A204.1 (cell line): ENCODE measurements at regions not wholly inside any gene's neighbourhood (a gene's known extent, or its start where the extent isn't known, plus 50 kb on each side); places are given as distances from the start of the nearest gene placed in this dataset.

Source experiments
- FAIRE-seq: peaks from 2 replicates; lab custom pipeline; 2012; peaks lifted over from hg19 to GRCh38; lab: Jason Lieb, UNC

DNA sequence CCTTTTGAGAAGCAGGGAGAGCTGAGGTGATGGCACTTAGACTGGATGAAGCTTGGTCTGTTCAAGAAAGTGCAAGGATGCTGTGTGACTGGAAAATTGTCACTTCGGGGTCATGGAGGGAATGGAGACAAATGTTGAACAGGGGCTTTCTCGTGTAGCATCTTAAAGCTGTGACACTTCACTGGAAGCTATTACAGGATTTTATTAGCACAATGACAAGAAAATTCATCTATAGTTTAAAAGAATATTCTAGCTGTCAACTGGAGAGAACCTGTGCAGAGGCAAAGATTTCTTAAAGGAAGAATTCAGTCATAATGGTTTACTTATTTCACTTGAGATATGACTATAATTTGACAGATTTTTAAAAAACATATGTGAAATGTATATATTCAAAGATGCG is 963.9 kb upstream of the ZEB2 start:
- FAIRE-seq, result no peak

DNA sequence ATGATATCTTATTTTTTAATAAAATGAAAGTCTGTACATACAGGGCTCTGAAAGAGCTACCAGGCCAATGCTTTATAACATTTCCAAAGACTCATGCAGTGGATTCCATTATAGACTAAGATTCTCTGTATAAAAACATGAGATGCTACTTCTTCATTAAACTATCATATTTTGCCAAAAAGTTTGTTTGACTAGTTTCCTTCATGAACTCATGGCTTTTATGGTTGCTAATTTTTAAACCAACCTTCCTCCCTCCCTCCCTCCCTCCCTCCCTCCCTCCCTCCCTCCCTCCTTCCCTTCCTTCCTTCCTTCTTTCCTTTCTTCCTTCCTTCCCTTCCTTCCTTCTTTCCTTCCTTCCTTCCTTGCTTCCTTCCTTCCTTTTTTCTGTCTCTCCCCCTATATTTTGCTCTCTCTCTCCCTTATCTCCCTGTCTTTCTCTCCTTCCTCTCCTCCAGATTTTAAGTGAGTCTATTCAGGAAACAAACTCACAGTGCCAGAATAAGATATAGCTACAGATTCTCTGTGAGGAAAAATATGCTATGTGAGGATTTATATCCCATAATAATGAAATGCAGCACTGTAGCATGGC is 961.5 kb upstream of the ZEB2 start:
- no peak for FAIRE-seq

DNA sequence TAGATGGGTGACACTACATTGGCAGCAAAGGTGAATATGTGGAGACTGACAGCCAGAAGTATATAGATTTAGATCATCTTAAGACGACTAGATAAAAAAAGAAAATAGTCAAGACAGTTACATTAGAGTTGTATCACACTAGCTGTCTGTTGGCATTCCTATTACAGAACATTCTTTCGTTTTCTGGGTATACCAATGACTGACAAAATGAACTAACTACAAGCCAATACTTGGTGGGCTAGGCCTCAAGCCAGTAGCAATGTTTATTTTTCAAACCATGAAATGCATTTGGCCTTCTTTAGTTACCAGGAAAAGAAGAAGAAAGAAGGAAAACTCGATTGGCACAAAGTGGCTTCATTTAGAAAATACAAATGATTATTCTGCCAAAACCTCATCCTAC is 944.9 kb upstream of the ZEB2 start:
- no peak for FAIRE-seq

DNA sequence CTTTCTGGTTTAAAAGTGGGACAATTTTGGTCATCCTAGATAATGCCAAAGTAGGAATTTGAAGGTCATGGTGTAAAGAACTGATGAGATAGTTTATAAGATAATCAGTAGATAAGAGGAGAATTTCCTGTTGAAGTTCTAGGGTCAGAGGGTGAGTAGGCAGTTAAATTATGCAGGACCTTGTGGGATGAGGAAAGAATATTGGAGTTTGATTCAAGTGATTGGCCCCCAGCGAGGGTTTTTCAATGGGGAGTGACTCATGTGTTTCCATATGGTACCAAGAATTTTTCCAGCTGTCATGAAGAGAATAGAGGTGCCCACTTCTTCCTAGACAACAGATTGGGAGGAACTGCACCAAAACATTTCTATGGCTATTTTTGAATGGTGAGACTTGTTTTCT is 940.2 kb upstream of the ZEB2 start:
- FAIRE-seq, result no peak

DNA sequence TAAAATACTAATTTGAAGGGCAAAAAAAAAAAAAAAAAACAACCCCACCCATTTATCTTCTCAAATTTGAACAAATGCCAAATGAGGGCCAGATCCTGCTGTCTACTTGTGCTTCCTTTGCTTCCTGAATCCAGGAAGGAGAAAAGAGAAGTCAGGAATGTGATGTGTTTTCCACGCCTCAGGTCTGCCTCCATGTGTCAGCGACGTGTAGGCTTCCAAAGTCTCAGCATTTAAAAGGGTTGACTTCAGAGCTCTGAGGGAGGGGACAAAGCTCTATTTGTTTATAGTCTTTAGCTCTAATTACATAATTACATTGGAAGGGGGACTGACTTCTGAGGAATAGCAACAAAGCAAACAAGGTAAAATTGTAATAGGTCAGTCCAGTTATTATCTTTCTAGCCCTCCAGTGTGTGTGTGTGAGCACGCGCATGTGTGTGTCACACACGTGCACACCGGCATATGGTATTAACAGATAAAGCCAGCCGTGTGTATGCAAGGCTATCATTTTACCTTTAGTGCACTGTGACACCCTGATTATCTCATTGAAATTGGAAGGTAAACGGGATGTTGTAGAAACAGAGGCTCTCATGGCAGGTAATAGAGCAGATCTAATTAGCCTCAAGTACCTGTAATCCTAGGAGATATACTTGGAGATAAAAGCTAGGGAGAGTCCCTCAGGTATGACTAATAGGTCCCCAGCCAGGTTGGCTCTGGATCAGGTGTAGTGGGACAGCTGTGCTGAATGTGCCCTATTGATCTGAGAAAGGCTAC is 911.4 kb upstream of the ZEB2 start:
- no peak for FAIRE-seq

DNA sequence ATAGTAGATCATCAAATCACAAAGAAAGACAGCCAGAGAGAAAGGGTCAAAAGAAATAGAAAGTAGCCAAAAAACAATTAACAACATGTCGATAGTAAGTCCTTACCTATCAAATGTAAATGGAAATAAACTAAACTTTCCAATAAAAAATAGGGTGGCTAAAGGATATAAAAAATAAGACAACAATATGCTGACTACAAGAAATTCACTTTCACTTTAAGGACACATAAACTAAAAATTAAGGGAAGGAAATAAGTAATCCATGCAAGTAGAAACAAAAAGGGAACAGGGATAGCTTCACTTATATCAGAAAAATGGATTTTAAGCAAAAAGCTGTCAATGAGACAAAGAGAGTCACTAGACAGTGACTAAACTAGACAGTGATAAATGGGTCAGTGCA is 903.9 kb upstream of the ZEB2 start:
- no peak for FAIRE-seq

DNA sequence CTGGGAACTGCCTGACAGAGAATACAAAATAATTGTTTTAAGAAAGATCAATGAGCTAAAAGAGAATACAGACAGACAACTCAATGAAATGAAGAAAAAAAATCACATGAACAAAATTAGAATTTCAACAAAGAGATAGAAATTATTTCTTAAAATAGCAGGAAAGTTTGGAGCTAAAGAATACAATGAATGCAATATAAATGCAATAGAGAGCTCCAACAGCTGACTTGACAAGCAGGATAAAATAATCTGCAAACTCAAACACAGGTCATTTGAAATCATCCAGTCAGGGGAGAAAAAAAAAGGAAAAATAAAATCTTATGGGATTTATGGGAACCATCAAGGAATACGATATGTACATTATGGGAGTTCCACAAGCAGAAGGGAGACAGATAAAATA is 902.7 kb upstream of the ZEB2 start:
- no peak for FAIRE-seq

DNA sequence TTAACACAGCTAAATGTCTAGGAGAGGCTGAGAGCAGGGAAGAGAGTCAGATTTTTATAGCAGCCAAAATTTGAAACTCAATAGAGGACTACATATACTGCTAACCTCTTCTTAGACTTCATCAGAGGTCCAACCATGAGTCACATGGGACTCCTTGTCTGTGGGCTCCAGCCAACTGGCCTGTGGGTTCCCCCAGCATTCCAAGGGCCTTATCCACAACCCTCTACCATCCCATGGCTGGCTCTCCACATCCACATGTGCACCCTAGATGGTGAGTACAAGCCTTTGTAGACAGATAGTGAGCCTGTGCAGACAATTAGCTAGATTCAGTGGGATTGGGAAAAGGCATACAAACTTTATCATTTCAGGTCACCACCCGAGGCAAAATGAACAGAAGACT is 901.9 kb upstream of the ZEB2 start:
- no peak for FAIRE-seq

DNA sequence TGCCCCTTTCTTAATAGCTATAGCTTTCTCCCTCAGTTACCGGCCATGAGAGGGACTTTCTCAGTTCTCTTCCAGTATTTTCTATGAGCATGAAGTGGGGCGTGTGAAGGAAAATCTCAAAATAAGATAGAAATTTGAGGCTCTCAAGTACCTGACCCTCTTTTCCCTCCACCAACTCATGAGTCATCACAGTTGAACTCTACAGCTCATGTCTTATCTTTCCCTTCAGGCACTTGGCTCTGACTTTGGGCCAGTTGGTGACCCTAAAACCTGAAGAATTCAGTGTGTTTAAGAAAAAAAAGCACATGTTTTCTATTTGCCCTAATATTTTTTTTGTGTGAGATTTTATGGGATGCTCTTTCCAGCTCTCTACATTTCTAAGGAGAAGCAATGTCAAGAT is 896.7 kb upstream of the ZEB2 start:
- no peak for FAIRE-seq

DNA sequence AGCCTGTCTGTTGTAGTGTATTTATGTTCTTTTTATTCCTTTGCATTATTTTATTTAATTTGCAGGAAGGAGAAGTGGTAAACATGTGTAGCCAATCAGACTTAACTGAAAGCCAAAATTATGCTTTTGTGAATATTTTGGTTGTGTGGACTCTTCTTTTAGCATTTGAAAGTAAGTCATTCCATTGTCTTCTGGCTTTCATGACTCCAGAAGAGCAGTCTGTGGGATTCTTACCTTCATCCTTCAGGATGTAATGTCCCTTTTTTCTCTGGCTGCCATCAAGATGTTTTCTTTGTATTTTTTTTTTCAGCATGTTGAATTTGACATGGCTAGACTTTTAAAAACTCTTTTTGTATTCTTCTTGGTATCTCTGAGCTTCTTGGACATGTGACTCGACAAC is 895.2 kb upstream of the ZEB2 start:
- no peak for FAIRE-seq

DNA sequence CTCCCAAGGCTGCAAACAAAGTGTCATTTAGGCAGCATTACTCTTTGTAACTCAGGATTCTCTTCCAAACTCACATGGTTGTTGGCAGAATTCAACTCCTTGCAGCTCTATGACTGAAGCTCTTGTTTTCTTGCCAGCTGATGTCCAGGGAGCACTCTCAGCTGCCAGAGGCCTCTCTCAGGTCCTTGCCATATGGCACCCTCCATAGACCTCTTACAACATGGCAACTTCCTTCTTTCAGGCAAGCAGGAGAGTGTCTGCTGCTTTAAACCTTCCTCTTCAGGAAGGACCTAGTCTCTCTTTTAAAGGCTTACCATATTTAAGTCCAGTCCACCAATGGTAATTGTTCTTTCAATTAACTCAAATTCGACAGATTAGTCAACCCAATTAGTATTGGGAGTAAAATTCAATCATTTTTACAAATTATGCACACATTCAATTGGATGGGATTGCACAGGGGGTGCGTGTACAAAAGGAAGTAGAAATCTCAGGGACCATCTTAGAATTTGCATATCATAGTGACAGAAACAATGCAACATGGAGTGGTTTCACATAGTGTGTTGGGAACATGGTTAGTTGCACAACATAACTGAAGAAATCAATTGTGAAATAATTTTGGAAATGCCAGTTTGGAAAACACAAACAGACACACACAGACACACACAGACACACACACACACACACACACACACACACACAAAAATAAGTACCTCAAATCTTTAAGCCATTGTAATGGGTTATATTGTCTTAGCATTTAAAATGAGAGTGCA is 893.5 kb upstream of the ZEB2 start:
- no peak for FAIRE-seq

DNA sequence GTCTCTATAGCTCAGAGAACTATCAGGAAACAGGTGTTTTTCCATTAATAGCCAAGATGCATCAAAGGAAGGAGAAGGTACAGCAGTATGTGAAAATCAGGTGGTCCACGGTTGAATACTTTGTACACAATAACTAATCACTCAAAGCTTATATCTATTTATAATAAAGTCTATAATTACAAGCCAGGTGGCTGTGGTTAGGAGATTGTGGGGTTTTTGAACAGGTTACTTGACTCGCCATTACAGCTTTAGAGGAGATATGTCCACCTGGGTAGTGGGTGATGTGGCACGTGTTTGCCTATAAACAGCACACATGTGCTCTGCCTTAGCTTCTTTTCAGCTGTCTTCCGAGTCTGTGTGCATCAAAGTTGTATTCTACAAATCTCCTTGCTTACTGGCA is 892.2 kb upstream of the ZEB2 start:
- FAIRE-seq, result no peak

DNA sequence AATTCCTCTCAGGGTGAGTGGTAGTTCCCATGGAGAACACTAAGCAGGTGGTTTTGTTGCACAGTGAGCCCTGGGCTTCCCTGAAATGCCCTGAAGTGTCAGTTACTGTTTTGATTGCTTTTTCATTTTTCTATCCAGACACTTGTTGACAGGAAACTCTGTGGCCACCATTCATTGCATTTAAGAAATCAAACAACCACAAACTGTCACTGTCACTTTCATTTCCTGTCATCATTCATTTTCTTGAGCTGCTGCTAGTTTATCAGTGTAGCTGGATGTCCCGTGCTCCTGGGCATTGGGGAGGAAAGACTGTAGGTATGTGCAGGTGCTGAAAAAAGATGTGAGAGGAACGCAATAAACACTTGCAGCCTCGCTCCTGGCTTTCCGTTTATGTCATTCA is 891.6 kb upstream of the ZEB2 start:
- no peak for FAIRE-seq

DNA sequence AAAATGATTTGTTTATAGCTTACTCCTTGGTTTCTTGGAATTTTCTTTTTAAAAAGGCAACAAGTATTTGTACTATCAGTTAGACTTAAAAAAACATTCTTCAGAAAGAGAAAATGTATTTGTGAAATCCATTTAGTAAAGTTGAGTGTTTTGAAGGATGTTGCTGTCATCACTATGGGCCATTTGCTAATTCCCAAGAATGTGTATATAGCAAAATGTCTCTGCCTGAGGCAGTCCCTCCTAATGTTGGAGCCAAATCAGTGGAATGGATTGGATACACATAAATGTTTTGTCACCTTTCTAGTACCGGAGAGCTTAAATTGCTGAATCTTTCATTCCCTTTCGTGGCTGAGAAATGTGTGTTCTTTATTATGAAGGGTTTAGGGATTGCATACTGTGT is 890.2 kb upstream of the ZEB2 start:
- FAIRE-seq, result no peak

DNA sequence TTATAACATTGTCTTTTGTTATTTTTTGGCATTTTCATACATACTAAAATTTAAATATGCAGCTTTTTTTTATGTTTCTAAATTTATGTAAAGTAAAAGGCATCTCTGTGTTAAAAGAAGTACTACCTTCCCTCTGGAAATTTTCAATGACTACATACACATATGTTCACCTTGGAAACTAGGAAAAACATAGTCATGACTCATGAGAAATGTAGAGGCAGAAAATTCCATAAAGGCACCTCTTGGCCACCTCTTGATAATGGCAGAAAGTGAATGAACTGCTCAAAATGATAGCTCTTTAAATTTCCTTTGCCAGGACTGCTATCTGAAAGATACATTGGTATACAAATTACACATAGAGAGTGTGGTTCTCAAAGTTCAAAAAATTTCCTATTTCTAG is 889.1 kb upstream of the ZEB2 start:
- FAIRE-seq, result no peak

DNA sequence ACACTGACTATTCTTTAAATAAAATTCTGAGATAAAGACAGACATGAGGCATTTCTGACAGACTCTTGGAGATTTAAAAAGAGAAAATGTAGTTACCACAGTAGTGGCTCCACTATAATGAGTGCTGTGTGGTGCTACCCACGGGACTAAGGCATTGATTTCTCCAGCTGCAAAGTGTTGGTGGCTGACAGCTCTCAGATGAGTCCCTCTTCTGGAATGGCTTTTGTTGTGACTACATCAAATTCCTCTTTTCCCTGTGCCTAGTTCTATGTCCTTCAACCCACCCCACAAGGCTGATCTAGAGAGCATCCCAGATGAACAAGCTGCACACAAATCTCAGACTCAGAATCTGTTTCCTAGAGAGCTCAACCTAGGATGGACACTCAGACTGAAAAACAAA is 884.8 kb upstream of the ZEB2 start:
- no peak for FAIRE-seq

DNA sequence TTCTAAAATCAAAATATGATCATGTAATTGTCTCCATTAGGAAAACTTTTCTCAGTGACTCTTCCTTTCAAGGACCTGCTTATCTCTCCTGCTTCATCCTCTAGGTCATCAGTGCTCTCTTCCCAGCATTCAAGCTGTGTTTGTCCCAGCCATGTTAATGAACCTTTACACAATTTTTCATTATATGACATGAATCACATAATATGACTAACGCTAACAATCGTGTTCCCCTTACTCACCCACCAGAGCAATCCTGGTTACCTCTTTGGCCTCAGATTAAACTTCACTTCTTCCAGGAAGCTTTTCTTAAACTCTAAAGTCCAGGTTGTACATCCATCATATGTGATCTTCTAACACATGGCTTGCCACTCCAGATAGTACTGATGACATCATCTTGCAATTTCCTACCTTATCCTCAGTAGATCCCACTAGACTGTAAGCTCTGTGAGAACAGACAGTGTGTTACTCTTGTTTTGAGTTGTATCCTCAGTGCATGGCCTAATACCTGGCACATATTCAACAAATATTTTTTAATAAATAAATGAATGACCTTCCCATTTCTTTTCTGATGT is 882.9 kb upstream of the ZEB2 start:
- FAIRE-seq, result no peak

DNA sequence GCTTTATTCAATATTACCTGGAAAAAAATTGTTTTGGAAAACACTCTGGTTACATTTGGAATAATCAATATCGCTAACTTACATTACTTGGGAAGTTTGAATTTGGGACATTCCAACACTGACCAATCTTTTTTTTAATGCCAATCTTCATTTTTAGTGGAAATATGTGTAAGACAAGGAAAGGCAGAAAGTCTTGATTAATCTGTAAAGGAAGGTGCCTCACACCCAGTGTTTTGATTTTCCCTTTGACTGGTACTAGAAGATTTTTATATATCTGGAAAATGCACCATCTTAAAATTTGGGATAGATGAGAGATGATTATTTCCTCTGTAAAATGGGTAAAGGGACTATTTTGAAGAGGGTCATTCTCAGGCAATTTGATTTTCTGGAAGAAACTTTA is 879.2 kb upstream of the ZEB2 start:
- FAIRE-seq, result no peak

DNA sequence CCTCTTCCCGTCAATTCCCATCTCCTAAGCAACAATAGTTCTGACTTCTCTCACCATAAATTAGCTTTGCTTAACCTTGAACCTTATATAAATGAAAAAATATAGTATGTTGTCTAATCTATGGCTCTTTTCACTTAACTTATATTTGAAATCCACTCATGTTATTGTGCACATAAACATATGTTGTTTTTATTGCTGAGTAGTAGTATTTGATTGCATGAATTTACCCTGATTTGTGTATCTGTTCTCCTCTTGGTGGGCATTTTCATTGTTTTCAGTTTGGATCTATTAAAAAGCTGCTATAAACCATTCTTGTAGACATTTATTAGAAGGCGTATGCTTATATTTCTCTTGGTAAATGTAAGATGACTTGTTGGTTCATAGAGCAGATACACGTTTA is 874.3 kb upstream of the ZEB2 start:
- FAIRE-seq, result no peak

DNA sequence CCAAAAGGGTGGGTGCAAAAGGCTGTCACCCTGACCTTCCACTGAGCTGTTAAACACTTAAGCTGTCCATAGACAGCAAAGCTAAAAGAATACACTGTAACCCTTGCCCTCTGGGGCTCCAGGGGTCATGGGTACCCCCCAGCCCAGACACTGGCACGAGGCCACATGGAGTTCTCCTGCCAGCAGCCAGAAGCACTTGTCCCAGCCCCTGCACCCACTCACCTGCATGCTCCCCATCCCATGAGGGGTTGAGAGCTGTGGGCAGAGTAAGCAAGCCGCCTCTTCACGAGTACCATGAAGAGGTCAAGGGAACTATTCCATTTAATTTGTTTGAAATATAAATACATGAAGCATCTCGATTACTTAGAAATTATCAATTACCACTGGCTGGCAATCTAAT is 867.1 kb upstream of the ZEB2 start:
- FAIRE-seq, result no peak

DNA sequence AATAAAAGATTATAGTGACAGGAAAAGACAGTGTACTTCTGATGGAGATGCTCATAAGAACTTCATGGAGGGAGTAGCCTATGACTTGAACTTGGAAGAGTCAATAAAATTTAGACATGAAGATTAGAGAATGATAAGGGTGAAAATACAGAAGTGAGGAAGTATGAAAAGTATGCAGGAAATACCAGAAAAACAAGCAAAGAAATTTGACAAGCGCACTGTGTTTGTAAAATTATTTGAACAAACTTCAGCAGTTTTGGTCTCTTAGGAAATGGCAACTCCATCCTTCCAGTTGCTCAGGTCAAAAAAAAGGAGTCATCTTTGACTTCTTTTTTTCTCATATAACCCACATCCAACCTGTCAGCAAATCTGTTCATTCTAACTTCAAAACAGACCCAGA is 864.0 kb upstream of the ZEB2 start:
- FAIRE-seq, result no peak

DNA sequence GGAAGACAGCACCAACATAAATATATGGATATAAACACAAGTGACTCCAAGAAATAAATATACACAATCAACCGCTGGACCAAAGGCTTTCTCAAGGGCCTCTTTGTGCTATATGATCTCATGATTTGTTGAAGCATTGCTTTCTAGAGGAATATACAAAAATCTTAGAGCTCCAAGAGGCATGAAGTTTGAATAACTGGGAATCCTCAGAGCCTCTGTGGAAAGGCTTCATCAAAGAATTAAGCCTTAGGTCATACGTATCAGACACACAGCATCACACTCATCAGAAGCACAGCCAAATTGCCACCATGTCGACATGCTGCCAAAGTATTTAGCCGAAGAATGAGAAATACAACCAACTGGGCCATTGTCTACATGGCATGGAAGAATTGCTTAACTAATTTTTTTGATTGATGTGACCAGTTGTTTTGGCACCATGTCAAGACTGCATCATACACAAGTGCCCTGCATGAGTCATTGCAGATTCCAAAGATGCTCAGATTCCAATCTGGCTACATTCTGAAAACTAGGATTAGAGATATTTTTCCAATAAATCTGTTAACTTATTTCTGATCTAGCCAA is 860.6 kb upstream of the ZEB2 start:
- no peak for FAIRE-seq

DNA sequence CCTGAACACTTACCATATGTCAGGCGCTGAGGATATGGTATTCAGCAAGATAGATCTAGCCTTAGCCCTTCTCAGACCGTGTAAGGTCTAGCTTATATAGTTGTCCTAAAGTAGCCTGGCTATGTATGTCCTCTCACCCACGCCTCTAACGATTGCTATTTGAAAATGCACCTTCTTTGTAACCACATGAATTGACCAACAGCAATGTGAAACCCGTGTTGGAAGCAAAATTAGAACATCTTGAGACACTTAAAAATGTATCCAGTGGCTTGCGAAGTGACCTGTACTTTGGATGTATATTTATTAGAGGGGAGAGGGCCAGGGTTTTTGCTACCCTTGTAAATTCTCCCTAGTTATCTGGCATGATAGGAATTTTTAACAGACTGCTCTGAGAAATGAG is 860.0 kb upstream of the ZEB2 start:
- FAIRE-seq, result no peak
